ENCODE measurements at regions not wholly inside any gene's neighbourhood (a gene's known extent, or its start where the extent isn't known, plus 50 kb on each side); places are given as distances from the start of the nearest gene placed in this dataset.

DNA sequence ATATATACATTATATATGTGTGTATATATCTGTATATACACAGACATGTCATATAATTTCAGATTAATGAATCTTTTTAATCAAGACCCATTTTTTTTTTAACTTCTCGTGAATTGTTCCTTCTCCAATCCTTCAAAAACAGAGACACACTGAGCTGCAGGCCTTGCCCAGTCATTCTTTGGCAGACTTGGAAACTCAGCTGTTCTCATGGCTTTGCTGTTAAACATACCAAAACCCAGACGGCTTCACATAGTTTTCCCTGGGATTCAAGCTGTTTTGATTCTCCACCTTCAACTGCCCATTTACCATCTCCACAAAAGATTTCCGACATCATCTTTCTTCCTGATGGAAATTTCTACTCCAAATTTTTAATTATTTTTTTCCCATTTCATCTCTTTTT is 148.7 kb downstream of the KCNJ2 start:
- TF ChIP-seq, protein P1, sequence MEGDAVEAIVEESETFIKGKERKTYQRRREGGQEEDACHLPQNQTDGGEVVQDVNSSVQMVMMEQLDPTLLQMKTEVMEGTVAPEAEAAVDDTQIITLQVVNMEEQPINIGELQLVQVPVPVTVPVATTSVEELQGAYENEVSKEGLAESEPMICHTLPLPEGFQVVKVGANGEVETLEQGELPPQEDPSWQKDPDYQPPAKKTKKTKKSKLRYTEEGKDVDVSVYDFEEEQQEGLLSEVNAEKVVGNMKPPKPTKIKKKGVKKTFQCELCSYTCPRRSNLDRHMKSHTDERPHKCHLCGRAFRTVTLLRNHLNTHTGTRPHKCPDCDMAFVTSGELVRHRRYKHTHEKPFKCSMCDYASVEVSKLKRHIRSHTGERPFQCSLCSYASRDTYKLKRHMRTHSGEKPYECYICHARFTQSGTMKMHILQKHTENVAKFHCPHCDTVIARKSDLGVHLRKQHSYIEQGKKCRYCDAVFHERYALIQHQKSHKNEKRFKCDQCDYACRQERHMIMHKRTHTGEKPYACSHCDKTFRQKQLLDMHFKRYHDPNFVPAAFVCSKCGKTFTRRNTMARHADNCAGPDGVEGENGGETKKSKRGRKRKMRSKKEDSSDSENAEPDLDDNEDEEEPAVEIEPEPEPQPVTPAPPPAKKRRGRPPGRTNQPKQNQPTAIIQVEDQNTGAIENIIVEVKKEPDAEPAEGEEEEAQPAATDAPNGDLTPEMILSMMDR (IDR thresholded peaks at IDR 0.05) = no peak
- no peak for TF ChIP-seq POLR2AphosphoS5 (IDR thresholded peaks at IDR 0.05; ENCODE audit: low read depth, low read length)
- TF ChIP-seq, protein P2, sequence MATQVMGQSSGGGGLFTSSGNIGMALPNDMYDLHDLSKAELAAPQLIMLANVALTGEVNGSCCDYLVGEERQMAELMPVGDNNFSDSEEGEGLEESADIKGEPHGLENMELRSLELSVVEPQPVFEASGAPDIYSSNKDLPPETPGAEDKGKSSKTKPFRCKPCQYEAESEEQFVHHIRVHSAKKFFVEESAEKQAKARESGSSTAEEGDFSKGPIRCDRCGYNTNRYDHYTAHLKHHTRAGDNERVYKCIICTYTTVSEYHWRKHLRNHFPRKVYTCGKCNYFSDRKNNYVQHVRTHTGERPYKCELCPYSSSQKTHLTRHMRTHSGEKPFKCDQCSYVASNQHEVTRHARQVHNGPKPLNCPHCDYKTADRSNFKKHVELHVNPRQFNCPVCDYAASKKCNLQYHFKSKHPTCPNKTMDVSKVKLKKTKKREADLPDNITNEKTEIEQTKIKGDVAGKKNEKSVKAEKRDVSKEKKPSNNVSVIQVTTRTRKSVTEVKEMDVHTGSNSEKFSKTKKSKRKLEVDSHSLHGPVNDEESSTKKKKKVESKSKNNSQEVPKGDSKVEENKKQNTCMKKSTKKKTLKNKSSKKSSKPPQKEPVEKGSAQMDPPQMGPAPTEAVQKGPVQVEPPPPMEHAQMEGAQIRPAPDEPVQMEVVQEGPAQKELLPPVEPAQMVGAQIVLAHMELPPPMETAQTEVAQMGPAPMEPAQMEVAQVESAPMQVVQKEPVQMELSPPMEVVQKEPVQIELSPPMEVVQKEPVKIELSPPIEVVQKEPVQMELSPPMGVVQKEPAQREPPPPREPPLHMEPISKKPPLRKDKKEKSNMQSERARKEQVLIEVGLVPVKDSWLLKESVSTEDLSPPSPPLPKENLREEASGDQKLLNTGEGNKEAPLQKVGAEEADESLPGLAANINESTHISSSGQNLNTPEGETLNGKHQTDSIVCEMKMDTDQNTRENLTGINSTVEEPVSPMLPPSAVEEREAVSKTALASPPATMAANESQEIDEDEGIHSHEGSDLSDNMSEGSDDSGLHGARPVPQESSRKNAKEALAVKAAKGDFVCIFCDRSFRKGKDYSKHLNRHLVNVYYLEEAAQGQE (IDR thresholded peaks at IDR 0.05; ENCODE audit: insufficient read depth in 1 of 2, low read depth in 2 of 2, low read length in 1 of 2) = no peak

All from Panc1 (cell line).